C4-2B (cell line): ENCODE measurements at regions not wholly inside any gene's neighbourhood (a gene's known extent, or its start where the extent isn't known, plus 50 kb on each side); places are given as distances from the start of the nearest gene placed in this dataset.
"Not testable (repeated sequence)": the region's sequence is repeated elsewhere in the genome, so short reads cannot be mapped to it uniquely, and the experiment has no call there.

ENCODE experiments used
- CTCF ChIP-seq: fragments of 450-650 bp; conservative IDR thresholded peaks from 2 replicates; pipeline ENCODE4 v1.5.1; 2017; ENCODE audit warnings: mild to moderate bottlenecking
- ZFX ChIP-seq: fragments of 450-650 bp; IDR thresholded peaks from 2 replicates; pipeline ENCODE4 v1.6.1; 2017

GRCh38 chr2:234389661-234390060 lies 107.2 kb downstream of the ARL4C start:
- TF ChIP-seq CTCF, ZFX: not testable (repeated sequence)
